GM10266 (cell line): ENCODE measurements at regions not wholly inside any gene's neighbourhood (a gene's known extent, or its start where the extent isn't known, plus 50 kb on each side); places are given as distances from the start of the nearest gene placed in this dataset.

ENCODE experiments used
- DNase-seq: peaks from one replicate; pipeline ENCODE4 v3.0.0; 2012; ENCODE audit errors: extremely low spot score
- TF ChIP-seq, protein P1 (sequence below): IDR thresholded peaks from 2 replicates; pipeline ENCODE4 v1.5.1; 2012; ENCODE audit warnings: mild to moderate bottlenecking, low read depth; ENCODE audit not compliant: control insufficient read depth, insufficient read depth; ENCODE audit errors: missing control alignments

DNA sequence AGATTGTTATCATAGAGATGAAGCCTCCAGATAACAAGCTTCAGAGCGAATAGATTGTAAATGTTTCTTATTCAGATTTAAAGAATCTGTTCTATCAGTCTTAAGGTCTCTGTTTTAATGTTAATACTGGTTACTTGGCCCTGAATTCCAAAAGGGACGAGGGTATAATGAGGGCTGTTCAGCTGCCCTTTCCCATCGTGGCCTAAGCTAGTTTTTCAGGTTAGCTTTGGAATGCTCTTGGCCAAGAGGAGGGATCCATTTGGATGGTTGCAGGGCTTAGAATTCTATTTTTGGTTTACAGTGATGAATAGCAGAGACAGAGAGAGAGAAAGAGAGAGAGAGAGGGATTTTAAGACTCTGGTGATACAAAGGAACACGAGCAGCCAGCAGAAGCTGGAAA, 62.8 kb upstream of the UFL1 start:
- TF ChIP-seq, protein P1, sequence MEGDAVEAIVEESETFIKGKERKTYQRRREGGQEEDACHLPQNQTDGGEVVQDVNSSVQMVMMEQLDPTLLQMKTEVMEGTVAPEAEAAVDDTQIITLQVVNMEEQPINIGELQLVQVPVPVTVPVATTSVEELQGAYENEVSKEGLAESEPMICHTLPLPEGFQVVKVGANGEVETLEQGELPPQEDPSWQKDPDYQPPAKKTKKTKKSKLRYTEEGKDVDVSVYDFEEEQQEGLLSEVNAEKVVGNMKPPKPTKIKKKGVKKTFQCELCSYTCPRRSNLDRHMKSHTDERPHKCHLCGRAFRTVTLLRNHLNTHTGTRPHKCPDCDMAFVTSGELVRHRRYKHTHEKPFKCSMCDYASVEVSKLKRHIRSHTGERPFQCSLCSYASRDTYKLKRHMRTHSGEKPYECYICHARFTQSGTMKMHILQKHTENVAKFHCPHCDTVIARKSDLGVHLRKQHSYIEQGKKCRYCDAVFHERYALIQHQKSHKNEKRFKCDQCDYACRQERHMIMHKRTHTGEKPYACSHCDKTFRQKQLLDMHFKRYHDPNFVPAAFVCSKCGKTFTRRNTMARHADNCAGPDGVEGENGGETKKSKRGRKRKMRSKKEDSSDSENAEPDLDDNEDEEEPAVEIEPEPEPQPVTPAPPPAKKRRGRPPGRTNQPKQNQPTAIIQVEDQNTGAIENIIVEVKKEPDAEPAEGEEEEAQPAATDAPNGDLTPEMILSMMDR = no peak
- DNase-seq = no peak

DNA sequence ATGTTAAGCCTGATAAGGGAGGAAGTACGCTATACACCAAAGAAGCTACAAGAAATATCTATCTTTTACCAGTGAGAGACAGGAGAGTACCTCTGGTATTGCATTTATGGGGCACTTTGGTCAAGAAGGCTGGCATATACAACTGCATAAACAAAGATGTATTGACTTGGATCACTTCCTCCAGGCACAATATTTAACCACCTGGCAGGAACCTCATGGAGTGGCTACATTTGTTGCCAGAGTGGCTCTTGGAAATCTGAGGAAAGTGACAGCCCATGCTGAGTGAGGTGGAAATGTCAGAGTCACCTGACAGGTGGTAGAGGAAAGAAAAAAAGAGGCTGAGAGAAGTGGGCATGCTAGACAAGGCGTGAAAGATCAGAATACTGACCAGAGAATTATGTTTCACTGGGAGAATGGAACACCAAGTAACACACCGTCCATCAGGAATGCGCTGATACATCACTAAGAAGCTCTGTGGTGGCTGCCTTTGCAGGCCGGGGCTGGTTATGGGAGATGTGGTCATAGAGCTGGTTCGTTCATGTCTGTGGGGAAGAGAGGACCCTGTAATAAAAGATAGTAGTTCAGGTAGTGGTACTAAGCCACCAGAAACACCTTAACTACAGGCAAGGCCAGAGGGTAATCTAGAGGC, 61.4 kb upstream of the UFL1 start:
- TF ChIP-seq, protein P1 = no peak
- DNase-seq = no peak

DNA sequence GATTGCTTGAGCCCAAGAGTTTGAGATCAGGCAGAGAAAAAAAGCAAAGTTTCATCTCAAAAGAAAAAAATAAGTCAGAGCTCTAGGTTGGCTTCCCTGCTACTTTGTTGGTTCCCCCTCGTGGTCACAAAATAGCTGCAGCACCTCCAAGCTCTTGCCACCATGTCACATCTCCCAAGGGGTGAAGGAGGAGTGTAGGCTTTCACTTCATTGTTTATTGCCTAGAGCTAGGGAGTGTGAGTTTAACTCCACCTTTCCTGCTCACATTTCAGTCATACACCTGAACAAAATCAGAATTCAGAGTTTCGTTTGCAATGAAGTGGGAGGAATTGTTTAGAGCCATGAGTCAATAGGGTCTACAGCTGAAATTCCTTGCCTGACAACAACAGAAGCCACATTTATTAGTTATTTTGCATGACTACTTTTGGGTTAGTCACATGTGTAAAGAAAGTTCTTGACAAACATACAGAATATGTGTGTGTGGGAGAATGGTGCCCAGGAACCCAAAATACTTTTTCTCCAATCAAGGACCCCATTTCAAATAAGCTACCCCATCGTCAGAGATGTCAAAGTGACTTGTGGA, 56.2 kb upstream of the UFL1 start:
- TF ChIP-seq, protein P1 = no peak
- DNase-seq = no peak

DNA sequence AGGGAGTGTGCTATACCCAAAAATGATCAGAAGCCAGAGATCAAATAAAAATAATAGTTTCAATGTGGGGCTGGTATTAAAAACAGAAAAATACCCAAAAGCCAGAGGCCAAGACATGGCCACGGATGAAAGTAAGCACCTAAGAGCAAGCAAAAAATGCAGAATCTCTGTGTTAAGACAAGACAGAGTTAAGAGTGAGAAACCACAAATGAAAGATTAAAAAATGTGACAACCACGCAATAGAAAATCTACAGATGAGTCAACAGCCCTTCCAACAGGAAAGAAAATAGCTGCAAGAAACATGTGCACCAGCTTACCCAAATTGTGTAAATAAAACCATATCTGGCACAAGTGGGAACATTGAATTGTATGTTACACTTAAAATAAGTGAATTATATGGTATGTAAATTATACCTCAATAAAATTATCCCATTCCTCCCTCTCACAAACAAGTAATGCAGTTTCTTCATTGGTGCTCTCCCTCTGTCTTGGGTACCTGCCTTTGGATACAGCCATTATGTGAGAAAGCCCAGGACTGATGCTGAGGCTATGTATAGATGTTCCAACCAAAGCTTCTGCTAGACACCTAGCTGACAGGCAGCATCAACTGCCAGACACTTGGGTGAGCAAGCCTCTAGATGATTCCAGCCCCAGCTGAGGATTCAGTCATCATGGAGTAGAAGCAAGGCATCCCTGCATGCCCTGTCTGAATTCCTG, 55.3 kb upstream of the UFL1 start:
- TF ChIP-seq, protein P1 = no peak
- no peak for DNase-seq

DNA sequence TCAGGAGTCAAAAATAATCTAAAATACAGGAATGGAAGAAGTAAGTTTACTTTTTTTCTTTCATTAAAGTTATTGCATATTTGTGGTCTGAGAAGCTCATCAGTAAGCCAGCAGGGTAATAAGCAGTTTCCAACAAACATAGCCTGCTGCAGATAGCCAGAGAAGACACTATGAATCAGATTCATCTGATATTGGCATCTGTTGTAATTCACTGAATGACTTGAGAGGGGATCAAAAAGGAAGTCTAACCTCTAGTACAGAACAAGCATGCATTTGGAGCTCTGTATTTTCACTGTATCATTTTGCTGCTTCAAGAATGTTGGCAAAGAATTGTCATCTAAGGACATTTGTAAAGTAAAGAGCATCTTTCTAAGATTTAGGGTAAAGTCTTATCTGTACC, 53.8 kb upstream of the UFL1 start:
- TF ChIP-seq, protein P1 = no peak
- no peak for DNase-seq

DNA sequence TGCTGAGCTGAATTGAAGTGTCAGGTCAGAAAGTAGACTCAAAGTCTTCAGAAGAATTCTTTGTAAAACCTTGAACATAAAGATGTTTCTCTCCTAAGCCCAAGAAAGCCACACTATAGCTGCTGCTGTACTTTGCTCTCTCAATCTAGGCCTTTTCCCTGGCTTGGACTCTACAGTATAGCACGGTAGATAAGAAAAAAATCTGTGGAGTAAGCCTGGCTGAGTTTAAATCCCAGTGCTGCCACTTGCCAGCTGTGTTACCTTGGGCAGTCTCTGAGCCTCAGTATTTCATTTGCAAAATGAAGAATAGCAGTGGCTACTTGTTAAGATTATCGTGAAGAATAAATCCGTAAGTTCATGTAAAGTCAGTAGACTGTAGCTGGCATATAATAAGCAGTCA, 53.3 kb upstream of the UFL1 start:
- DNase-seq = no peak
- TF ChIP-seq, protein P1 = no peak

DNA sequence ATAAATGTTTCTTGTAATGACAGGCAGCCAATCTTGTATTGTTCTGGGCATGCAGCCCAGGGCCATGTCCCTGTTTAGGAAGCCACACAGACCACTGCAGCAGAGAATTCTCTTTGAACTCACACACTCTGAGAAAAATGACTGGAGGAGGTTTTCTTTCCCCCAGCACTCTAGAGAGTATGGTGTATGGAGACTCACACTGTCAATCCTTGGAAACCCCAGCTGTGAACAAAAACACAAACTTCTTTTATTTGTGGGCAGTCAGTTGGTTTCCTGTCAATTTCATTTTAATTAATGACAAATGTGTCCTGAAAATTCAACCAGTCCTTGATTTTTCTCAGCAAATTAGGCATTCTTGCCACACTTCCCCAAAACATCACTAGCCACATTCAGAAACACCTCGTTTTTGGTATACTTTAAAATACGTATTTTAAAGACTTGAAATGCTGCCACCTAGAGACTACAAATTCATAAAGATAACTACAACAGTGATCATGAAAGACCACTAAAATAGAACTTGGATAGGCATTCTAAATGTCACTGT, 52.9 kb upstream of the UFL1 start:
- no peak for DNase-seq
- TF ChIP-seq, protein P1 = peak; percentile 25
